ENCODE measurements at regions not wholly inside any gene's neighbourhood (a gene's known extent, or its start where the extent isn't known, plus 50 kb on each side); places are given as distances from the start of the nearest gene placed in this dataset.
A peak's percentile ranks its signal among the peaks of the same experiment; 100 is the strongest.

DNA sequence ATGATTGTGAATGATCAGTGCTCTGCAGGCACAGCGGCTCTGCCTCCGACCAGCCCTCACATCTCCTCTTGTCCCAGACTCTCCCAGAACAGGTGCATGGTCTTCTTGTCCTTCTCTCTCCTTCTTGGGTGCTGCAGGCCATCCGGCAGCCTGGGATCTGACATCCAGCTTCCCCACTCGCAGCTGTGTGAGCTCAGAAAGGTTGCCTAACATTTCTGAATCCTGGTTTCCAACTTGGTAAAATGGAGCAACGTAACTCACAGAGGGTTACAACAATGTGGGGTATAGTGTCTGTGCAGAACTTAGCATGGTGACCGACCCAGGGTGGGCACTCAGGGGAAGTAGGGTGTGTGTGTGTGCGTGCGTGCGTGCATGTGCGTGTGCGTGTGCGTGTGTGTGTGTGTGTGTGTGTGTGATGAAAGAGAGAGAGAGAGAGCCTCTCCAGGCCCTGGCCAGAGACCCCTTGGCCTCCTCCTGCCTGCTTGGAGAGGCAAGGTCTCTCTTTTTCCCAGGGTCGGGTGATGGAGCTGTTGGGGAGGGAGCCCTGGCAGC lies 110.1 kb downstream of the SNX5 start (continued):
- TF ChIP-seq ZNF878 (CRISPR knock-in tag; IDR thresholded peaks at IDR 0.05) (no peak), ZNF234 (CRISPR knock-in tag; conservative IDR thresholded peaks at IDR 0.05) (no peak), PTBP1 (IDR thresholded peaks at IDR 0.05; ENCODE audit: low read depth, low read length, poor library complexity, severe bottlenecking) (peak; percentile 66), BRD4 (CRISPR knock-in tag; IDR thresholded peaks at IDR 0.05) (0 out of 2 replicates have a peak, but pooled peaks have one; percentile 41), ZFP36L1 (CRISPR knock-in tag; IDR thresholded peaks at IDR 0.05) (no peak), ZNF768 (CRISPR knock-in tag; IDR thresholded peaks at IDR 0.05) (peak; percentile 96), ZNF292 (CRISPR knock-in tag; IDR thresholded peaks at IDR 0.05; ENCODE audit: borderline replicate concordance, low read depth) (no peak), SP2 (CRISPR knock-in tag; IDR thresholded peaks at IDR 0.05) (peak; percentile 13; the same call in 1 of the 2 replicates), CREM (IDR thresholded peaks at IDR 0.05) (no peak), CREM (CRISPR knock-in tag; IDR thresholded peaks at IDR 0.05) (no peak), GPN1 (CRISPR knock-in tag; IDR thresholded peaks at IDR 0.05; ENCODE audit: borderline replicate concordance) (no peak), HMG20A (CRISPR knock-in tag; IDR thresholded peaks at IDR 0.05; ENCODE audit: borderline replicate concordance) (no peak), CEBPG (CRISPR knock-in tag; IDR thresholded peaks at IDR 0.05) (0 out of 2 replicates have a peak, but pooled peaks have one; percentile 26)
- TF ChIP-seq, protein P1, sequence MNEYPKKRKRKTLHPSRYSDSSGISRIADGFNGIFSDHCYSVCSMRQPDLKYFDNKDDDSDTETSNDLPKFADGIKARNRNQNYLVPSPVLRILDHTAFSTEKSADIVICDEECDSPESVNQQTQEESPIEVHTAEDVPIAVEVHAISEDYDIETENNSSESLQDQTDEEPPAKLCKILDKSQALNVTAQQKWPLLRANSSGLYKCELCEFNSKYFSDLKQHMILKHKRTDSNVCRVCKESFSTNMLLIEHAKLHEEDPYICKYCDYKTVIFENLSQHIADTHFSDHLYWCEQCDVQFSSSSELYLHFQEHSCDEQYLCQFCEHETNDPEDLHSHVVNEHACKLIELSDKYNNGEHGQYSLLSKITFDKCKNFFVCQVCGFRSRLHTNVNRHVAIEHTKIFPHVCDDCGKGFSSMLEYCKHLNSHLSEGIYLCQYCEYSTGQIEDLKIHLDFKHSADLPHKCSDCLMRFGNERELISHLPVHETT (CRISPR knock-in tag; conservative IDR thresholded peaks at IDR 0.05), result no peak
- TF ChIP-seq, protein P2, sequence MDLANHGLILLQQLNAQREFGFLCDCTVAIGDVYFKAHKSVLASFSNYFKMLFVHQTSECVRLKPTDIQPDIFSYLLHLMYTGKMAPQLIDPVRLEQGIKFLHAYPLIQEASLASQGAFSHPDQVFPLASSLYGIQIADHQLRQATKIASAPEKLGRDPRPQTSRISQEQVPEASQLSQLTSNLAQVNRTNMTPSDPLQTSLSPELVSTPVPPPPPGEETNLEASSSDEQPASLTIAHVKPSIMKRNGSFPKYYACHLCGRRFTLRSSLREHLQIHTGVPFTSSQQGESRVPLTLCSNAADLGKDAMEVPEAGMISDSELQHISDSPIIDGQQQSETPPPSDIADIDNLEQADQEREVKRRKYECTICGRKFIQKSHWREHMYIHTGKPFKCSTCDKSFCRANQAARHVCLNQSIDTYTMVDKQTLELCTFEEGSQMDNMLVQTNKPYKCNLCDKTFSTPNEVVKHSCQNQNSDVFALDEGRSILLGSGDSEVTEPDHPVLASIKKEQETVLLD (CRISPR knock-in tag; IDR thresholded peaks at IDR 0.05; ENCODE audit: low read depth), result 0 out of 2 replicates have a peak, but pooled peaks have one; percentile 2
- TF ChIP-seq, protein P3, sequence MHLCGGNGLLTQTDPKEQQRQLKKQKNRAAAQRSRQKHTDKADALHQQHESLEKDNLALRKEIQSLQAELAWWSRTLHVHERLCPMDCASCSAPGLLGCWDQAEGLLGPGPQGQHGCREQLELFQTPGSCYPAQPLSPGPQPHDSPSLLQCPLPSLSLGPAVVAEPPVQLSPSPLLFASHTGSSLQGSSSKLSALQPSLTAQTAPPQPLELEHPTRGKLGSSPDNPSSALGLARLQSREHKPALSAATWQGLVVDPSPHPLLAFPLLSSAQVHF (CRISPR knock-in tag; IDR thresholded peaks at IDR 0.05), result 0 out of 2 replicates have a peak, but pooled peaks have one; percentile 52
- TF ChIP-seq, protein P4, sequence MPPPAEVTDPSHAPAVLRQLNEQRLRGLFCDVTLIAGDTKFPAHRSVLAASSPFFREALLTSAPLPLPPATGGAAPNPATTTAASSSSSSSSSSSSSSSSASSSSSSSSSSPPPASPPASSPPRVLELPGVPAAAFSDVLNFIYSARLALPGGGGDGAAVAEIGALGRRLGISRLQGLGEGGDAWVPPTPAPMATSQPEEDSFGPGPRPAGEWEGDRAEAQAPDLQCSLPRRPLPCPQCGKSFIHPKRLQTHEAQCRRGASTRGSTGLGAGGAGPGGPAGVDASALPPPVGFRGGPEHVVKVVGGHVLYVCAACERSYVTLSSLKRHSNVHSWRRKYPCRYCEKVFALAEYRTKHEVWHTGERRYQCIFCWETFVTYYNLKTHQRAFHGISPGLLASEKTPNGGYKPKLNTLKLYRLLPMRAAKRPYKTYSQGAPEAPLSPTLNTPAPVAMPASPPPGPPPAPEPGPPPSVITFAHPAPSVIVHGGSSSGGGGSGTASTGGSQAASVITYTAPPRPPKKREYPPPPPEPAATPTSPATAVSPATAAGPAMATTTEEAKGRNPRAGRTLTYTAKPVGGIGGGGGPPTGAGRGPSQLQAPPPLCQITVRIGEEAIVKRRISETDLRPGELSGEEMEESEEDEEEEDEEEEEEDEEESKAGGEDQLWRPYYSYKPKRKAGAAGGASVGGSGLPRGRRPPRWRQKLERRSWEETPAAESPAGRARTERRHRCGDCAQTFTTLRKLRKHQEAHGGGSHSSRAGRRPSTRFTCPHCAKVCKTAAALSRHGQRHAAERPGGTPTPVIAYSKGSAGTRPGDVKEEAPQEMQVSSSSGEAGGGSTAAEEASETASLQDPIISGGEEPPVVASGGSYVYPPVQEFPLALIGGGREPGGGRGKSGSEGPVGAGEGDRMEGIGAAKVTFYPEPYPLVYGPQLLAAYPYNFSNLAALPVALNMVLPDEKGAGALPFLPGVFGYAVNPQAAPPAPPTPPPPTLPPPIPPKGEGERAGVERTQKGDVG (CRISPR knock-in tag; IDR thresholded peaks at IDR 0.05; ENCODE audit: borderline replicate concordance), result no peak
- TF ChIP-seq, protein P5, sequence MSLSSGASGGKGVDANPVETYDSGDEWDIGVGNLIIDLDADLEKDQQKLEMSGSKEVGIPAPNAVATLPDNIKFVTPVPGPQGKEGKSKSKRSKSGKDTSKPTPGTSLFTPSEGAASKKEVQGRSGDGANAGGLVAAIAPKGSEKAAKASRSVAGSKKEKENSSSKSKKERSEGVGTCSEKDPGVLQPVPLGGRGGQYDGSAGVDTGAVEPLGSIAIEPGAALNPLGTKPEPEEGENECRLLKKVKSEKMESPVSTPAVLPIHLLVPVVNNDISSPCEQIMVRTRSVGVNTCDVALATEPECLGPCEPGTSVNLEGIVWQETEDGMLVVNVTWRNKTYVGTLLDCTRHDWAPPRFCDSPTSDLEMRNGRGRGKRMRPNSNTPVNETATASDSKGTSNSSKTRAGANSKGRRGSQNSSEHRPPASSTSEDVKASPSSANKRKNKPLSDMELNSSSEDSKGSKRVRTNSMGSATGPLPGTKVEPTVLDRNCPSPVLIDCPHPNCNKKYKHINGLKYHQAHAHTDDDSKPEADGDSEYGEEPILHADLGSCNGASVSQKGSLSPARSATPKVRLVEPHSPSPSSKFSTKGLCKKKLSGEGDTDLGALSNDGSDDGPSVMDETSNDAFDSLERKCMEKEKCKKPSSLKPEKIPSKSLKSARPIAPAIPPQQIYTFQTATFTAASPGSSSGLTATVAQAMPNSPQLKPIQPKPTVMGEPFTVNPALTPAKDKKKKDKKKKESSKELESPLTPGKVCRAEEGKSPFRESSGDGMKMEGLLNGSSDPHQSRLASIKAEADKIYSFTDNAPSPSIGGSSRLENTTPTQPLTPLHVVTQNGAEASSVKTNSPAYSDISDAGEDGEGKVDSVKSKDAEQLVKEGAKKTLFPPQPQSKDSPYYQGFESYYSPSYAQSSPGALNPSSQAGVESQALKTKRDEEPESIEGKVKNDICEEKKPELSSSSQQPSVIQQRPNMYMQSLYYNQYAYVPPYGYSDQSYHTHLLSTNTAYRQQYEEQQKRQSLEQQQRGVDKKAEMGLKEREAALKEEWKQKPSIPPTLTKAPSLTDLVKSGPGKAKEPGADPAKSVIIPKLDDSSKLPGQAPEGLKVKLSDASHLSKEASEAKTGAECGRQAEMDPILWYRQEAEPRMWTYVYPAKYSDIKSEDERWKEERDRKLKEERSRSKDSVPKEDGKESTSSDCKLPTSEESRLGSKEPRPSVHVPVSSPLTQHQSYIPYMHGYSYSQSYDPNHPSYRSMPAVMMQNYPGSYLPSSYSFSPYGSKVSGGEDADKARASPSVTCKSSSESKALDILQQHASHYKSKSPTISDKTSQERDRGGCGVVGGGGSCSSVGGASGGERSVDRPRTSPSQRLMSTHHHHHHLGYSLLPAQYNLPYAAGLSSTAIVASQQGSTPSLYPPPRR (CRISPR knock-in tag; IDR thresholded peaks at IDR 0.05; ENCODE audit: borderline replicate concordance), result no peak

Measured in HepG2 (cell line).